Myocyte (in vitro differentiated cells): ENCODE measurements at regions not wholly inside any gene's neighbourhood (a gene's known extent, or its start where the extent isn't known, plus 50 kb on each side); places are given as distances from the start of the nearest gene placed in this dataset.
A peak's percentile ranks its signal among the peaks of the same experiment; 100 is the strongest.

ENCODE experiments used
- DNase-seq: peaks from one replicate; pipeline ENCODE4 v3.0.0-alpha.2; 2012; ENCODE audit warnings: low read depth

DNA sequence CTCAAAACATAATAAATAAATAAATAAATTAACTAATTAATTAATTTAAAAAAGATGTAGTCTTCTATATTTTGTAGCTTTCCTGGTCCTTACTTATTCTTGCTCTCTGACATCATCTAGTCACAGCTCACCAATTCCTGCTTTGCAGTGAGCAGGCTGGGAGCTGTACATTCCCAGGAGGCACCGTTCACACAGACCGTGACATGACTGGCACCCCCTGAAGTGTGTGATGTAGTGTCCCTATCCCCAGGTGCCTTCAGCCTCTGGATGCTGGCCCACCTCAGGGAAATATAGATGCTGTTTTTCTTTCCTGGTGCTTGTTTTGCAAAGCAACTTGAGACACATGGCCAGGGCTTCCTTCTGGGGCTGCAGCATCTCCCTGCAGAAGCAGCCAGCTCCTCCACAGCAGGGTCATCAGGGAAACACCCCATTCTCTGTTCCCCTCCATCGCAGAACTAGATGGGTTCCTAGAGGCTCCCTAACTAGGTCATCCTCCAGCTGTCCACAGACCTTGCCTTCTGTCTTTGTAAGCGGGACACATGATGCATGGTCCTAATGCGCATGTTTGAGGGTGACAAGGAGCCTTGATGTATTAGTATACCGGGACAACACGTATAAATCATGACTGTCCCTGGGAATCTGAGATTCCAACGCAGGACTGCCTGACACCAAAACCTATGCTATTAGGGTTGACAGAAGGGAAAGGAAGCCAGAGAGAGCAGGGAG is 76.4 kb downstream of the RHOB start:
- no peak for DNase-seq

DNA sequence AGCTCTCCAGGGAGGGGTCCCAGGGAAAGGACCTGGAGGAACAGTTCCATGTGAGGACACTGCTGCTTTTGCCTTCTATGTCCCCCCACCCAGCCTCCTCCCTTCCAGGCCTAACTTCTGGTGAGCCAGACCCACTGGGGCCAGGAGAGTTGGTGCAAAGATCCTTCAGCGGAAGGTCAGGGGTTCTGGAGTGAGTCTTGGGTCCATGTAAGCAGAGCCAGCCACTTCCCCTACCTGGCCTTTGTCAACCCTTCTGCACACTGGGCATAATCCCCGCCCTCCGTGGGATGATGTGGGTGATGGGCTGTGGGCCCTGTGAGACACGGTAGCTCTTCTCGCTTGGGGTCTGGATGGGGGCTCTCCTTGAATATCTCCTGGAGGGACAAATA is 76.9 kb downstream of the RHOB start:
- DNase-seq: no peak

DNA sequence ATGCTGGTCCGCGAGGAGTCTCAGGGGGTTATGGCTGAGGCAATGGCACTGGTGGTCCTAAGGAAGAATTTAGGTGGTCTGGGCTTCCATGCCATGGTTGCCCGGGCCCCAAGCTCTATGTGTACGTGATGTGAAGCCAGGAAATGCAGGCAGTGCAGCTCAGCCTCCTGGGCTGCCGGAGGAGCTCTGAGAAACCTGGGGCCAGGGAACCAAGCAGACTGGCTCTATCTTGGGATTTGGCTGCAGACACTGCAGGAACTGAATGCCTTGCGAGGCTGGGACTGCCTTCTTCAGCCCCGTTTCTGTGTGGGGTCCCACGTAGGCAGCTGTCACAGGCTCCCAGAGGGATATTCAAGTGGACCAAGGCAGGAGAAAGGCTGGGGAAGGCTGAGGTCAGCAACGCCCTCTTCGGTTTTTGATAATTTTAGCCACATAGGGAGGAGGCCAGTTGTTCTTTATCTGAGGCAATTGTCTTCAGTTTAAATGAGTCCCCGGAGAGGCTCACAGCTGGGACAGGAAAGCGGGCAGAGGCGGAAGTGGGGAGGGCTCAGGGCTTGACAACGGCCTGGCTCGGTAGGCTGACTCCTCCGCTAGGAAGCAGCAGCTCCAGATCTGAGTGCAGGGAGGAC is 77.7 kb downstream of the RHOB start:
- DNase-seq: peak; percentile 86

DNA sequence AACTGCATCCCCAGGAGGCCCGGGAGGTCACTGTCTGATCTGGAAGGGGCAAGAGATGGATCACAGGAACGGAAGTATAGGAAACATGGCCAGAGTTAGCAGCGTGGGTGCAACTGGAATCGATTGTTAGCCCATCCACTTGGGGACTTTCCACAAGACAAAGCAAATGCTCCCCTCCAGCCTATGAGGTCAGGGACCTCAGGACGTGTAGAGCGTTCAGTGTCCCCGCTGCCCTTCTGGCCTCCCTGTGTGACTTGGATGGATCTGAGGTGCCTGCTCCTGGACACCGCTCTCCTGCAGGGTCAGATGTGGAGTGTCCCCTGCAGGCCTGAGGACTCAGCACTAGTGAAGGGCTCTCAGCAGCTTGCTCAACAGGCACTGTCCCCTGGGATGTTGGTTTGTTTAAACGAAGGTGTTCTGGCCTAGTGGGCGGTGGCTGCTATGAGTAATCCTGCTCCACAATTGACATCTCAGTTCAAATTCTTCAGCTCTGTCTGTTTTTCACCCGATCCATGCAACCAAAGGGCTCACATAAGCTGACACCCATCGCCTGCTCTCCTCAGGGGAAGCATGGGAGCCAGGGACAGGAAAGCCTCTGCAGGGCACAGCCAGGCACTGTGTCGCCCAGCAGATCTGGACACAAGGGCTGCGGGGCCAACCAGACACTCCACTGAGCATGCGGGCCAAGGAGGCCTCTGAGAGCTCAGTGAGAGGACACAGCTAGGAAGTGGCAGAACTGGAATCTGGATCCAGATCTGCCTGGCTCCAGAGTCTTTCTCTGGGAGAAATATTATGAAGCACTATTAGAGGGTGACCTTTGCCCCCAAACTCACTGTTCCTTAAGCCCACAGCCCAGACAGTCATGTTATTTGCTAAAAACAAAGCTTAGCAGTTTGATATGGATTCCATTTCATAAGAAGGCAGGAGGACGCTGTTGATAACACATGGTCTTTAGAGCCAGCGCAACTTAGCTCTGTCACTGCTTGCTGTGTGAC is 78.5 kb downstream of the RHOB start:
- peak; percentile 55 for DNase-seq

DNA sequence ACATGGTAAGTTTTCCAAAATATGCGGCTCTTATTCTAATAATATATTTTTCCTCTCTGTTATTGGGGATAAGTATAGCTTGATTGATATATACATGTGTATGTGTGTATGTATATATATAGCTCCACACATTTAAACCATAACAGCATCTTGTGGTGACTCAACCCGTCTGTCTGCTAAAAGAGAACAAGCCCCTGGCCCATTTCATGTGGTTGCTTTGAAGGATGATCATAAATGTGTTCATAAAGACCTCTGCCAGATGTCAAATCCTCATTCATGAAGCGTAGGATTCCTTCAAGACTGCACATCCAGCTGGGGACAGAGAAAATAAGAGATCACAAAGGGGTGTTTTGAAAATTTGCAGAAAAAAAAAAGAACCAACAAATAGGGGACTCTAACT is 79.3 kb downstream of the RHOB start:
- DNase-seq: no peak

DNA sequence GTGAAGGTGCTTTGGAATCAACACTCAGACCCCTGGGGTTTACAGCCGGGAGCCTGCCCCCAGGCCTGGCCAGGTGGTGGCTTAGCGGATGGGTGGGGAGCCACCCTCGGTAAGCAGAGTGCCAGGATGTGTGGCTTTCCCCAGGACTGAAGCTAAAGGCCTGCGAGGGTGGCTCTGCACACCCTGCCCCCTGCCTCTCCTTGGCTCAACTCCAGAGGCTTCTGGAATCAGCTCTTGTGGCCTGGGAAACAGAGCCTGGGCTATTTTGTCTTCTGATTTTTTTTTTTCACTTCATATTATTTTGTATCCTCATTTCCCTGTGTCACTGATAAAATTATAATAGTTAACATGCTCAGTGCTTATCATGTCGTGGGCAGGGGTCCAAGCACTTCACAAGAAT is 79.8 kb downstream of the RHOB start:
- DNase-seq: peak; percentile 63

DNA sequence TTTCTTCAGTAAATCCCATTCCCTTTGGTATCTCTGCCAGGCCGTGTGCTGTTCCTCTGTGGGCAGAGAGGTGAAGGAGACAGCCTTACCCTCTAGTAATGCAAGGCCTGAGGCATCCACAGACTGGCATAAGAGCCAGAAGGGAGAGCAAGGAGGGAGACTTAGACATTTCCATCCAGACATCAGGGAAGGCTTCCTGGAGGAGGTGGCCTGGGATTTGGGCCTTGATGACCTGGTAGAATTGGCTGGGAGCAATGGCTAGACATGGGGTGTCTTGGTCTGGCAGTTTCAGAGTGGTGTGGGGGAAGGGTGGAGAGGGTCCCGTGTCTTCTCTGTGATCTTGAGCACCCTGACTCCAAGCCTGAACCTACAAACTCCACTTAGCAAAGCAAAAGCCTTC is 81.8 kb downstream of the RHOB start:
- DNase-seq: no peak

DNA sequence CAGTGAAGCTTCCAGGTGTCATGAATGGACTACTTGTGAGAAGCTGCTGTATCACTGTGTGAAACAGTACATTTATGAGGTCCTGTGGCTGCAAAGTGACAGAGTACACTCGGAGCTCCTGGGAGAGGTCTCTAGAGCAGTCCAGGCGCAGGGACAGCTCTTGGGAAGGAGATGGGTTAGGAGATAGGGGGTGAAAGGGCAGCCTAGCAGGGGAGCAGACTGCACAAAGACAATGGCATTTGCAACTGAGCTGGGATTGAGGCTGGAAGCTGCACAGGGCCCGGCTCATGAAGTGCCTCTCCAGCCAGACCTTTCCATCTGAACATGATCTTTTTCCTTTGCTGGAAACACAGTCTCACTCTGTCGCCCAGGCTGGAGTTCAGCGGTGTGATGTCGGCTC is 83.6 kb downstream of the RHOB start:
- no peak for DNase-seq

DNA sequence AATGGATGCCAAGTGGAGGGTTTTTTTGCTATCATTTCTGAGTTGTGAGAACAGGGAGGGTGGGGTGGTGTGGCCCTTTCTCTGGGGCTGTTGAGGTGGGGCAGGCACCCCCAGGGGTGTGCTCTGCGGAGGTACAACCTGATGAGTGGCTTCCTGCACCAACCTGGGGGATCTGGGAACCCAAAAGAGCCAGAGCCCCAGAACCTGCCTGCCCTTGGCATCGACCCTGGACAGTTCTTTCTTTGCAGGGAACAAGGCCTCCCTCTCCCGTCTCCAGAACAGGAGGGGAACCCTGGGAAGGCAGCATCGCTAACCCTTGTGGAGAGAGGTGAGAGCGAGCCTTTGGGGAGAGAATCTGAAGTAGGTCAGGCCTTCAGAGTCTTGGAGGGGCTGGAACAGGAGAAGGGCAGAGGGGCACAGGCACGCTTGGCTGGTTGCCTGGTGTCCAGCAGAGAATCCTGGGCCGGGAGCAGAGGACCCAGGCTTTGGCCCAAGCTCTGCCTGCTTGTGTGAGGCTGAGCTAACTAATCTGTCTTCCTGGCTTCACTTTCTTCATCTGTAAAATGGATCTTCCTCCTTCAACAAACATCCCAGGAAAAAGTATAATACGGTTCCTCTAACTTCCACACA is 84.9 kb downstream of the RHOB start:
- DNase-seq: no peak

DNA sequence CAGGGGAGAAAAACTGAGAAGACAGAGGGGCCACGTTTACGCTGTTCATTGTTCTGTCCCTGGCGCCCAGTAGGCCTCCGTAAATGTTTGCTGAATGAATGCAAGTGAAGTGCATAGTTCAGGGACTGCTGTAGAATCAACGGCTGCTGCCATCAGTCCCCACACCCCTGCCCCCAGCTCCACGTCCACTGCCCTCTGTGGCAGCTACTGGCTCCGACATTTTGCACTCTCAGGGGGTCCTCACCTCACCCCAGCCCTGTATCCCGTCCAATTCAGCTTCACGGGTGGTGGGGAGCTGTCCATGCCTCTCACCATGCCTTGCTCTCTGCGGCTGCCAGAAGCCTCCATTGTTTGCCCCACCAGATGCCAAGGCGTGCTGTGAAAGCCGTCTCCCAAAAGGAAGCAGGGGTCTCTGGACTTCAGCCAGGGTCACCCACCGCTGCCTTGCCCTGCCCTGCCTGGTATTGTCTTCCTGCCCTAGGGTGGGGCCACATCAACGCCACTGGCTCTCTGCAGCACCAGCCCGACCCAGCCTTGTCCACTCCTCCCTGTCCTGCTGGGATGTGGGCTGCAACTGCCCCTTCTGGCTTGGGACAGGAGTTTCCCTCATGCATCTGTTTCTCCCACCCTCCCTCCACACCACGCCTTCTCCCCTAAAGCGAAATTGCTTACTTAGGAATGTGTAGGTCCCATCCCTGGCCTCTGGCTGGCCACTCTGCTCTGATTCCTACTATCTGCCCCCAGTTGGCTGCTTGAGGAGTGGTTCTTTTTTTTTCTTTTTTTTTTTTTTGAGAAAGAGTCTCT is 86.0 kb downstream of the RHOB start:
- DNase-seq: no peak

DNA sequence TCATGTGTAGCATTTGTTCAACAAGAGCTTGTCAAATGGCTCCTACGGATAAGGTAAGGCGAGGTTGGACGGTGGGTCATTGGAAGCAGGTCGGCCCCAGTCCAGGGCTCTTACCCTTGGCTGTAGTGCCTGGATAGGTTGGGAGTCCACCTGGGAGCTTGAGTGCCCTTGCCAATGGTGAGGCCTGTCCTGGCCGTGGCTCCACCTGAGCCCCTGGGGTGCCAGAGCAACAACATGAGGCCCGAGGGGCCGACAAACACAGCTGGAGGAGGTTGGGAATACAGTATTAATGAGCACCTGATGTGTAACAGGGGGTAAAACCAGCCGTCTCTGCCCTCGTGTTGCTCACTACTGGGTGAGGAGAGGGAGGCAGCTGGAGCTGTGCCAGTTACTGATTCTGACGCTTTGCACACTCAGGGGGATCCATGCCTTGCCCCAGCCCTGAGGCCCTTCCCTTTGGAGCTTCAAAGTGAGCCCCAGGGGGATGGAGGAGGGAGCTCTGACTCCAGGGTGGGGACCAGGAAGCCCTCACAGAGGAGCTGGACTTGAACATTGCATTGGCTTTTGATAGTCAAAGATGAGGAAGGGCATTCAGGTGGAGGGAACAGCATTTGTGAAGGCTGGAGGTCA is 87.2 kb downstream of the RHOB start:
- DNase-seq: no peak

DNA sequence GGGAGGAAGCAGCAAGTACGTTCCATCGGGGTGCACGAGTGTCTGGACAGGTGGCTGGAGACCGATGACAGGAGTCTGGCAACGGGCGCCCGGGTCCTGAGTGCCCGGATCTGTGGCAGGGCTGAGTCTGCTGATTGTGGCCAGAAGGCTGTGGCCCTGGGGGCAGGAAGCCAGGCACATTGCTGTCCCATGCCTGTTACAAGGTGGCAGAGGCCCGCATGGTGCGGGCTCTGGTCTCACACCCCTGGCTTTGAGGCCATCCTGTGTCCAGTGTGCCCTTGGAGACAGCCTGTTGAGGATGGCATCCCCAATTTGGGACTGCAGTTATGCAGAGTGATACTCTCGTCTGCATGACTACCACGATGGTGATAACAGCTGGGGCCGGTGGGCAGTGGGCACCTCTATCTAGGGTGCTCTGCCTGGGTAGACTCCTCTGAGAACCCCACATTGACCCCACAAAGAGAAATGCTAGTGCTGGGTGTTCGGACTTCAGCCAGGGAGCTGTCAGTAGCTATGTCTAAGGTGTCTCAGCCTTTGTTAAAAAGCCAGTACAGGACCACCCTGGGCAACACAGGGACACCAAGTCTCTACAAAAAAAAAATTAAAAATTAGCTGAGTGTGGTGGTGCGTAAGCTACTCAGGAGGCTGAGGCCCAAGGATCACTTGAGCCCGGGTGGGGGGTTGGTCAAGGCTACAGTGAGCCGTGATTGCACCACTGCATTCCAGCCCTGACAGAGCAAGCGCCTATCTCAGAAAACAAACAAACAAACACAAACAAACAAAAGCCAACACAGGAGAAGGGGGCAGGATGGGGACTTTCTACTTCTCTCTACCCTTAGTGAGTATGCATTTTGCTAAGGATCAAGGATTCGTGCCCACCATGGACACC is 88.3 kb downstream of the RHOB start:
- no peak for DNase-seq

DNA sequence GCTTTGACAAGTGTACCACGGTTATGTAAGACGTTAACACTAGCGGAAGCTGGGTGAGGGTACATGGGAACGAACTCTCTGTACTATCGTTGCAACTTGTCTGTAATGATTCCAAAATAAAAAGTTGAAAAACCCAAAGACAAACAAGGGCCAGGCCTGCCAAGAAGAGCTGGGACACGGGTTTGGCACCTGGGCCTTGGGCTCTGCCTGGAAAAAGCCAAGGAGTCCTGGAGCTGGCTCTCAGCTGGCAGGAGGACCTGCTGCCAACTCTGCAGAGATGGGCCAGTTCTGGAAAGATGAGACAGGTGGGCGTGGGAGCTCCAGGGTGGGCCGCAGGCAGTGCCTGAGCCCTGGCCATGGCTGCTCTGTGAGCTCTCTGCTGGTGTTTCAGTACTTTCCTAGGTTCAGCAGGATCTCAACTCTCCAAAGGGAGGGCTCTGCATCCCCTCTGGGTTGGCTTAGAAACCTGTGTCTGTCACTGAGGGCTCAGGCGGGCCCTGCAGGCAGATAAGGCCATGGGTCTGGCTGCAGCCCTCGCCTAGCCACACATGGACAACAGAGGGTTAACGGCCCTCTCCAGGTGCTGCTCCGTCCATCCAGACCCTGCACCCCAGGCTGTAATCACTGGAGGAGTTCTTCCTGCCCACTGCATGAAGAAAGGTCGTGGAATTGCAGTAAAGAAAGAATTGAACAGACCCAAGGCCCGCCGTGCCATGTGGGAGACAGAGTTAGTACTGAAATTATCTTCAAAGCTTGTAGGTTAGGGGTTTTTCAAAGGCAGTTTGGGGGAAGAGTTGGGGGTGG is 89.9 kb downstream of the RHOB start:
- no peak for DNase-seq

DNA sequence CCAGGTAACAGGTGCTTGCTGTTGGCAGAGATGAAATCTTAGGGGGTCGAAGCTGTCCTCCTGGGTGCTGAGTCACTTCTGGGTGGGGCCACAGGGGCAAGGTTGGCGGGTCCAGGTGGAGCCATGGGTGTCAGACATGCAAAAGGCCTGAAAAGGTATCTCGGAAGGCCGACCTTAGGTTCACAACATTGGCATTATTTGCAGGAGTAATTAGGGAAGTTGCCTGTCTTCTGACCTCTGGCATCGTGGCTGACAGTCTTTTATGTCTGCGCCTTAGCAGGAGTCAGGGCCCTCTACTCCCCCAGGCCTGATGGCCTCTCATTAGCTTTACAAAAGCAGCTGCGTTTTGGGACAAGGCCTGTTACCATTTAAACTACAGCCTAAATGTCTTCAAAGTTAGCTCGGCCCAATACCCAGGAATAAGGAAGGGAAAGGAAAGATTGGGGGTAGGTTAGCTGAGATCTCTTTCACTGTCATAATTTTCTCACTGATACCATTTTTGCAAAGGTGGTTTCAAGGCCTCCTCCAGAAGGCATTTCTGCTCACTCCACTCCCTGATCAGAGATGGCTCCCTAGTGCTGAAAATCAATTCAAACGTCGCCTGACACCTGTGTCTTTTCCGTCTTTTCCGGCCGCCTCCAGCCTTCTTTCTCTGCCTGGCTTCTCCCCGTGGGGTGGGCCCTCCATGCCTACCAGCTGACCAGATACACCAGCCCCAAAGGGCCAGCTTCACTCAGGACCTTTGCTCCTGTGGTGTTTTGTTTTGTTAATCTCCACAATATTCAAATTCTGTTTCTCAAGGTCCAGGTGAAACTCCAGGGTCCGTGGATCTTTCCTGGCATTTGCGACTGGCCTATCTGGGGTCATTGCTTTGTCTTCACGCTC is 90.8 kb downstream of the RHOB start:
- no peak for DNase-seq

DNA sequence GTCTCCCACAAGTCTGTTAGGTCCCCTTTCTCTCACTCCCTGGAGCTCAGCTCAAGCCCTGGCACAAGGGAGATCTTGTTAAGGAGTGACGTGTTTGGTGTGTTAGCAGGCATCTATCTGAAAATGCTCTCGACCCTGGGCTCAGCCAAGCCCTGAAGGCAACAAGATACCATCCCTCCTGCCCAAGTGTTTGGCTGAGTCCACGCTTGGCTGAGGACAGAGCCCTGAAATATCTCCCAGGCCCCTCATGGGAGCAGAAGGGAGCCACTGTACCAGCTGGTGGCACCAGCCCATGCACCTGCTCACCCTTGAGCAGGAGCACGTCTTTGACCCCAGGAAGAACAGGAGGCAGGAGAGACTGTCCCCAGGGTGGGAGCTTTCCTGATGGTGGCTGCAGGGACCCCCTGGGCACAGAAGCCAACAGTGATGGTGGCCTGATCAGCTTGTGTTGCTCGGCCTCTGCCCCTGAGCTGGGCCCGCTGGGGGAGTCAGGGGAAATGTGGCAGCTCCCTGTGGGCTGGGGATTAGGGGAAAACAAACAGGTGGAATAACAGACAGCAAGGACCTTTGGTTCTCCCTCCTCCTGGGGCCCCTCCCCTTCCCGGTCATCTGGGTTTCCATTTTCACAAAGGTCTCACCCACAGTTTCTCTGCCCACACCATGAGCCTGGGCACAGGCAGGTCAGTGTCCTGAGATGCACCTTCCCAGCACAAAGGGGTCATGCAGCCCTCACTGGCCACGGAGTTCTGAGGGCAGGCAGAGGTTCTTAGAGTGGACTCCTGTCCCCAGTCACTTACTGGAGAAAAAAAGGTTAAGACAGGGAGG is 91.6 kb downstream of the RHOB start:
- peak; percentile 92 for DNase-seq

DNA sequence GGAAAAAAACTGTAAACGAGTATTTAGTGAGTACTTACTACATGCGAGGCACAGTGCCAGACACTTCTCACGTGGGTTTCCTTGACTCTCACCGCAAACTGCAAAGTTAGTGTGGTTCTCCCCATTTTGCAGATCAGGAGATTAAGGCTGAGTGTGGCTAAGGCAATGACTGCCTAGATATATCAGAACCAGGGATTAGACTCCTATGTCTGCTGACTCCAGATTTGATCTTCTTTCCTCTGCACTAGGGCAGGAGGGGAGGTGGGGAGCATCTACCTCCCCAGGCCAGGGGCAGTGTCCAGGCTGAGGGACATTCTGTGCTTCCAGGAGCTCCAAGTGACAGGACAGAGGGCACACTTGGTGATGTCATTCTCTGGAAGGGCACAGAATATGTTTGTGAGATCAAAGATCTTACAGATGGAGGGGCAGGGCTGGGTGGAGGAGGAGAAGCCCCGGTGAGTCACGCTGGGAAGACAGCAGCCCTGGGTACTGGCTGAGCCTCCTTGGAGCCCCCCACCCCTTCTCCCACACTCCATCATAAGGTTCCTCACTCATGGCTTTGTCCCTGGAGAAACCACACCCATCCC is 92.4 kb downstream of the RHOB start:
- peak; percentile 49 for DNase-seq
